Middle frontal gyrus (tissue), 1 donor: ENCODE measurements at regions not wholly inside any gene's neighbourhood (a gene's known extent, or its start where the extent isn't known, plus 50 kb on each side); places are given as distances from the start of the nearest gene placed in this dataset.
"Not testable (repeated sequence)": the region's sequence is repeated elsewhere in the genome, so short reads cannot be mapped to it uniquely, and the experiment has no call there.

Source experiments
- DNase-seq: peaks from one replicate; pipeline ENCODE4 v3.0.0-alpha.2; 2015; ENCODE audit warnings: low spot score; ENCODE audit errors: extremely low spot score

- DNase-seq, result no peak
Observed at GRCh38 chr3:82628385-82629014, 867.1 kb upstream of the GBE1 start.

GRCh38 chr3:82627733-82628132 is 866.3 kb upstream of the GBE1 start:
- DNase-seq, result no peak

DNA sequence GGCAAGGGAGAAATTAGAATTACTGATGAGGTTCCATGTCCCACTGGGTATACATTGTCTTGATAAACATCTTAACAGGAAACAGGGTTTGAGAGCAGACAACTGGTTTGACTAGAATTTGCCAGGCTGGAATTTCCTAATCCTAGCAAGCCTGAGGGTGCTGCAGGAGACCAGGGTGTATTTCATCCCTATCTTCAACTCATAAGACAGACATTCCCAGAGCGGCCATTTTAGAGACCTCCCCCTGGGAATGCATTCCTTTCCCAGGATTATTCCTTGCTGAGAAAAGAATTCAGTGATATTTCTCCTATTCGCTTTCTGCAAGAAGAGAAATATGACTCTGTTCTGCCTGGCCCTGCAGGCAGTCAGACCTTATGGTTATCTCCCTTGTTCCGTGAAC is 859.3 kb upstream of the GBE1 start:
- DNase-seq, result not testable (repeated sequence)

GRCh38 chr3:82618594-82618993 is 857.1 kb upstream of the GBE1 start:
- DNase-seq, result no peak

DNA sequence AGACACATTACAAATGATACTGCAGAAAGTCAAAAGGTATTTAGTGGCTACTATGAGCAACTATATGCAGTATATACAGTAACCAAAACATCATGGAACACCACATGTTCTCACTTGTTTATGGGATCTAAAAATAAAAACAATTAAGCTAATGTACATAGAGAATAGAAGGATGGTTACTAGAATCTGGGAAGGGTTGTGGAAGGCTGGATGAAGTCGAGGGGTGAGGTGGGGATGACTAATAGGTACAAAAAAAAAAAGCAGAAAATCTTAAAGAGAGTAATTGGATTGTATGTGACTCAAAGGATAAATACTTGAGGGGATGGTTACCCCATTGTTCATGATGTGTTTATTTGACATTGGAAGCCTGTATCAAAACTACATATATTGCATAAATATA is 848.8 kb upstream of the GBE1 start:
- no peak for DNase-seq

- no peak for DNase-seq
Observed at GRCh38 chr3:82607391-82607790, 845.9 kb upstream of the GBE1 start.

- no peak for DNase-seq
Observed at GRCh38 chr3:82596805-82597204, 835.4 kb upstream of the GBE1 start.

GRCh38 chr3:82595530-82595929 is 834.1 kb upstream of the GBE1 start:
- no peak for DNase-seq

DNA sequence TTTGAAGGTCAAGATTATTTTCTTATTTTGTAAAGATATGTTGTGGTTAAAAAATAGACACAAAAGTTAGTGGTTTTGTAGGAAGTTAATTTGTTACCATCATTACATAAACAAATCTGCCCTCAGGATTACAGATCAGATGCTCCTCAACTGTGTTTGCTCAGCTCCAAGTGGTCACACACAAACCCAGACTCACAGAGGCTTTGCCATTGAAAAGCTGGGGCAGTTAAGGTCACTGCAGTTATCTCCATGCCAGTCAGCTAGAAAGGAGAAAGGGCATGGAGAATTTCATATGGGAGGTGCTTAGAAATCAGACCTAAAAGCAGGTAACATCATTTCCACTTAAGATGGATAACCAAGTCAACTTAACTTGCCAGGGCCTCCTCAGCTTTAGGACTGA is 825.7 kb upstream of the GBE1 start:
- no peak for DNase-seq

GRCh38 chr3:82586414-82586813 is 825.0 kb upstream of the GBE1 start:
- DNase-seq, result no peak

GRCh38 chr3:82586002-82586401 is 824.6 kb upstream of the GBE1 start:
- DNase-seq, result not testable (repeated sequence)

GRCh38 chr3:82585591-82585990 is 824.1 kb upstream of the GBE1 start:
- DNase-seq, result not testable (repeated sequence)

DNA sequence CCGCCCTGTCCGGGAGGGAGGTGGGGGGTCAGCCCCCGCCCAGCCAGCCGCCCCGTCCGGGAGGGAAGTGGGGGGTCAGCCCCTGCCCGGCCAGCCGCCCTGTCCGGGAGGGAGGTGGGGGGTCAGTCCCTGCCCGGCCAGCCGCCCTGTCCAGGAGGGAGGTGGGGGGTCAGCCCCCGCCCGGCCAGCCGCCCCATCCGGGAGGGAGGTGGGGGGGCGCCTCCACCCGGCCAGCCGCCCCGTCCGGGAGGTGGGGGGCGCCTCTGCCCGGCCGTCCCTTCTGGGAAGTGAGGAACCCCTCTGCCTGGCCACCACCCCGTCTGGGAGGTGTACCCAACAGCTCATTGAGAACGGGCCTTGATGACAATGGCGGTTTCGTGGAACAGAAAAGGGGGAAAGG is 823.4 kb upstream of the GBE1 start:
- not testable (repeated sequence) for DNase-seq

- DNase-seq, result not testable (repeated sequence)
Observed at GRCh38 chr3:82584415-82584814, 823.0 kb upstream of the GBE1 start.

DNA sequence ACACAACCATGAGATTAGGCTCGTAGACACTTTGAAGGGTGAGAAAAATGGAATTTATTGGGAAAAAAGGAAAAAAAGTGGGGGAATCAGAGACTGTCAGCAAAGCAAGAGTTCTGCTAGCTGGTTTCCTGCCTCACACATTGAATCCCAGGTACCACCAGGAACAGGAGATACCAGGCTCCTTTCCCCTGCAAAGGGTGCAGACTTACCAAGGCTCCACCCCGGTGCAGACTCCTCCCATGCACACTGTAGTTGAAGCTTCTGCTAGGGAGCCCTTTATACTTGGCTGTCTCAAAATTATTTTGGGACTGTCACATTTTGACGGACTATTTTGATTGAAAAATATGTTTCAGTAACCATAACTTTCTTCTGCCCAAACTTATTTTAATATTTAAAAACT is 819.9 kb upstream of the GBE1 start:
- DNase-seq, result no peak

DNA sequence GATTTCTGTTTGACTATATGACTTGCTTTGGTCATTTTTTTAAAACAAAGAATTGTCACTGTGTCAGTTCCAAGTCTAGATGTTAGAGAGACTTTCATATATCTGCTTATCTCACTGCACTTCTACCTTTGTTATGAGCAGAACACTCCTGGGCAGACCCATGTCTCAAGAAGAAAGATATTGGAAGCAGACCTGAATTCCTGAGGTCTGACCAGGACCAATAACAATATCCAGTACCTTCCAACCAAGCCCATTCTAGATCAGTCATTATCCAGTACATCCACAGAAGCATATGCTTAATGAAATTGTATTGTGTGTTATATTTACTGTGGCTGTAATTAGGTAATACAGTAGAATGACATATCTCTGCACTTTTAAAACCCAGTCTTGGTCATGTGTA is 811.3 kb upstream of the GBE1 start:
- DNase-seq, result no peak

- no peak for DNase-seq
Observed at GRCh38 chr3:82568776-82569338, 807.4 kb upstream of the GBE1 start.

DNA sequence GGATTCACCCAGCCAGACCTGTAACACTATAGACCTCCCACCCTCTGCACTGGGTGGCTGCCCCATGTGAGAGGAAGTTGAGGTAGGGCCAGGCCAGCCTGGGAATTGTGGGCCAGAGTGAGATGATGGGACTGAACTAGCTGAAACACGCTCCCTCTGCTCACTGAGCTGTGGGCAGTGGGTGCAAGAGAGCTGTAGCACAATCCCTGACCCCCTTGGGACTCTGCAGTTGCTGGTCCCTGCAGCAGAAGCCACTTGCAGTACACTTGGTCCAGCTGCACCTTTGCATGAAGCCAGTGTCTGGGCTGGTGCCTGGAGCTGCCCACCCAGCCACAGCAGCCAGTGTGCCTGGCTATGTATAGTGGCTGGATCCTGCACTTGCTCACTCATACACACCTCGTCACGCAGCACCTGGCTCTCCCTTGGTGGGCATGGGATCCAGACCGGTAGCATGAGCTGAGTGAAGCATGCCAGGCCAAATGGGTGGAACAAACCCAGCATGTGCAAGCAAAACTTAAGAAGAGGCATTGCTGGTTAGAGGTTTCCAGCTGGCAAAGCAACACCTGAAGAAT is 805.7 kb upstream of the GBE1 start:
- no peak for DNase-seq

- no peak for DNase-seq
Observed at GRCh38 chr3:82562896-82563295, 801.5 kb upstream of the GBE1 start.

GRCh38 chr3:82561784-82562183 is 800.3 kb upstream of the GBE1 start:
- DNase-seq, result no peak

DNA sequence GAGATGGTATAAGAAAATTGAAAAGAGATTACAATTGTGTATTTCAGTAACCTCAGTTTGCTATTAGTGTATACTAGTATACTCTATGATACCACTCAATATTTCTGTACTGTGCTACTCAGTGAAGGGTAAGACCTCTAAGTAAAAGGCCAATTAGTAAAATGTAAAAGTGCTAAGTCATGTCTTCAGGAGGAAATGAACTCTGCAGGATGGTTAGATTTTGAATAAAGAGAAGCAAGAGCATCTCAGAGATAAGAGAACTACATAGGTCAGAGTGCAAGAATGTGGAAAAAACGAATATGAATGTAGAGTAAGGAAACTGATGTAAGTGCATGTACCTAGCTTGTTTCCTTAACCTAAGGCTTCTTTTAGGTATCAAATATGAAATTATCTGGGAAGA is 796.6 kb upstream of the GBE1 start:
- DNase-seq, result no peak

GRCh38 chr3:82556113-82556512 is 794.7 kb upstream of the GBE1 start:
- no peak for DNase-seq

- not testable (repeated sequence) for DNase-seq
Observed at GRCh38 chr3:82542556-82542955, 781.1 kb upstream of the GBE1 start.
